GM19240 (cell line): ENCODE measurements at regions not wholly inside any gene's neighbourhood (a gene's known extent, or its start where the extent isn't known, plus 50 kb on each side); places are given as distances from the start of the nearest gene placed in this dataset.
"Not testable (repeated sequence)": the region's sequence is repeated elsewhere in the genome, so short reads cannot be mapped to it uniquely, and the experiment has no call there.

Experiments
- DNase-seq: peaks from one replicate; pipeline ENCODE4 v3.0.0; 2011; ENCODE audit warnings: low spot score; ENCODE audit not compliant: insufficient read length

- DNase-seq, result no peak
Measured at GRCh38 chr12:97616946-97617345, 154.3 kb downstream of the RMST start.

GRCh38 chr12:97628962-97629361 is 166.4 kb downstream of the RMST start:
- no peak for DNase-seq

GRCh38 chr12:97629382-97629781 is 166.8 kb downstream of the RMST start:
- no peak for DNase-seq

- no peak for DNase-seq
Measured at GRCh38 chr12:97630356-97630755, 167.8 kb downstream of the RMST start.

GRCh38 chr12:97630875-97631274 is 168.3 kb downstream of the RMST start:
- no peak for DNase-seq

GRCh38 chr12:97637770-97638169 is 175.2 kb downstream of the RMST start:
- DNase-seq, result no peak

GRCh38 chr12:97638739-97639138 is 176.1 kb downstream of the RMST start:
- no peak for DNase-seq

- DNase-seq, result no peak
Measured at GRCh38 chr12:97639702-97640101, 177.1 kb downstream of the RMST start.

GRCh38 chr12:97640826-97641225 is 178.2 kb downstream of the RMST start:
- no peak for DNase-seq

GRCh38 chr12:97642911-97643310 is 180.3 kb downstream of the RMST start:
- DNase-seq, result no peak

- DNase-seq, result no peak
Measured at GRCh38 chr12:97643924-97644323, 181.3 kb downstream of the RMST start.

- DNase-seq, result no peak
Measured at GRCh38 chr12:97645726-97646125, 183.1 kb downstream of the RMST start.

- DNase-seq, result no peak
Measured at GRCh38 chr12:97647142-97647541, 184.5 kb downstream of the RMST start.

GRCh38 chr12:97650242-97650641 is 187.6 kb downstream of the RMST start:
- DNase-seq, result no peak

GRCh38 chr12:97656548-97656947 is 193.9 kb downstream of the RMST start:
- not testable (repeated sequence) for DNase-seq

- DNase-seq, result no peak
Measured at GRCh38 chr12:97659117-97659880, 196.7 kb downstream of the RMST start.

GRCh38 chr12:97666263-97666662 is 203.7 kb downstream of the RMST start:
- DNase-seq, result no peak

- no peak for DNase-seq
Measured at GRCh38 chr12:97672870-97673269, 210.3 kb downstream of the RMST start.

- no peak for DNase-seq
Measured at GRCh38 chr12:97680751-97681150, 218.1 kb downstream of the RMST start.

GRCh38 chr12:97681612-97682504 is 219.3 kb downstream of the RMST start:
- no peak for DNase-seq

- DNase-seq, result no peak
Measured at GRCh38 chr12:97685360-97685759, 222.8 kb downstream of the RMST start.

- DNase-seq, result no peak
Measured at GRCh38 chr12:97701901-97702300, 239.3 kb downstream of the RMST start.

GRCh38 chr12:97711392-97711791 is 248.8 kb downstream of the RMST start:
- no peak for DNase-seq
